ENCODE measurements at regions not wholly inside any gene's neighbourhood (a gene's known extent, or its start where the extent isn't known, plus 50 kb on each side); places are given as distances from the start of the nearest gene placed in this dataset.
A peak's percentile ranks its signal among the peaks of the same experiment; 100 is the strongest.

DNA sequence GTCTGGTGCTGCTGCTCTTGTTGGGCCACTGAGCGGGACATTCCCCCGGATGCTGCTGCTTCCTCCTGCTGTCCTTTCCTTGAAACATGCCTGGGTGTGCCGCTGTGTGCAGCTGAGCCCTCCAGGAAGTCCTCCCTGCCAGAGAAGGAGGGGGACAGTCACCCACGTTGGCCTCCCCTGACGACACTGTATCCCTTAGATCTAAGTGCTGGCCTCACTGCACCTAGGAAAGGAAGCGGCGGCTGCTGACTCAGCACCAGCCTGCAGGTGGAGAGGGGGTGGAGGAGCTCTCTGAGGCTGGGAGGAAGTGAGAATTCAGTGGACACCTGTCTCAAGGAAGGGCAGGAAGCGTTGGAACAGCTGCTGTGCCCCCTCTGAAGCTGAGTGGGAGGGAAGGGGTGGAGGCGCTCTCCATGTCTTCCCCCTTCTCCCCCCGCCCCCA is 239.8 kb downstream of the HAUS1 start:
- peak; percentile 7 to 26 for DNase-seq (ENCODE audit: low read depth in 1 of 2, low spot score in 1 of 2)

DNA sequence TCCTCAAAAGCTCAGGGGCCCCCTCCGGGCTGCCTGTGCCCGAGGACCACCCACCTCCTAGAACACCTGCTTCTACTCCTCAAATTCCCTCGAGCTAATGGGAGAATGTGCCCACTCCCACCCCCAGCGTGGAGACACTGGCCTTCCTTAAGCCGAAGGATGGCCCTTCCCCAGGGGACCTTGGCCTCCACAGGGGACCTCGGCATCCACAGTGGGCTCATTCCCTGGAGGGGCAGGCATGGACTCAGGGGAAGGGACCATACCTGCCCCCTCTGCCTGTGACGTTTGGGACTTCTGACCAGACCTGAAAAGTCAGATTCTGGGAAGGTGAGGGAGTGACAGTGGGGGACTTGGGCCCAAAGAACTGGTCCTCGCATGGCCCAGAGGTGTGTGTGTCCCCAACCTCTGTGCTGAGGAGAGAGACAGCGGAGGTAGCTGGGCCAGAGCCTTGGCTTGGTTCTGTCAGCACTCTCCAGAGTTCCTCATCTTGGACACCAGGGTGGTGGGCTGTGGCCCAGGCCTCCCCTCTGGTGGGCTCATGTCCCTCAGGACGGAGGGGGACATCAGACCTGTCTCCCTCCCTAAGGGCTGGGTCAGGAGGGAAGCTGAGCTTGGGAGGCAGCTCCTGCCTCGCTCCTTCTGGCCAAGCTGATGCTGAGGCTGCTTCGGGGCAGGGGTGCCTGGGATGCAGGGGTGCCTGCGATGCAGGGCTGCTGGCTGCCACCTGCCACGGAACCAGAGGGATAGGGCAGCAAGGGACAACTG is 240.4 kb downstream of the HAUS1 start:
- DNase-seq (ENCODE audit: low read depth in 1 of 2, low spot score in 1 of 2) = no peak

GRCh38 chr18:46345181-46345465 is 240.9 kb downstream of the HAUS1 start:
- DNase-seq (ENCODE audit: low read depth in 1 of 2, low spot score in 1 of 2) = no peak

DNA sequence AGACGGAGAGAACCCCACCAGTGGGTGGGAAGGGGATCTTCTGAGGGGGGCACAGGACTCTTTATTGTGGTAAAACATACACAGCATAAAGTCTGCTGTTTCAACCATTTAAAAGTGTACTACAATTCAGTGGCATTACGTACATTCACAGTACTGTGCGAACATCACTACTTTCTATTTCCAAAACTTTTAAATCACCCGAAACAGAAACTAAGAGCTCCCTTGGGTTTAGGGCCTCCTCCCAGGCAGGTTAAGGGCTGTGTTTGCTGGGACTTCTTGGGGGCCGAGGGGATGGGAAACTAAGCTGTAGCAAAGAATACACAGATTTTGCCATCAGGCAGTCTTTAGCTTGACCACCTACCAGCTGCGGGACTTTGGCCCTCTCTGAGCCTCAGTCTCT is 242.0 kb downstream of the HAUS1 start:
- DNase-seq (ENCODE audit: low read depth in 1 of 2, low spot score in 1 of 2) = no peak

DNA sequence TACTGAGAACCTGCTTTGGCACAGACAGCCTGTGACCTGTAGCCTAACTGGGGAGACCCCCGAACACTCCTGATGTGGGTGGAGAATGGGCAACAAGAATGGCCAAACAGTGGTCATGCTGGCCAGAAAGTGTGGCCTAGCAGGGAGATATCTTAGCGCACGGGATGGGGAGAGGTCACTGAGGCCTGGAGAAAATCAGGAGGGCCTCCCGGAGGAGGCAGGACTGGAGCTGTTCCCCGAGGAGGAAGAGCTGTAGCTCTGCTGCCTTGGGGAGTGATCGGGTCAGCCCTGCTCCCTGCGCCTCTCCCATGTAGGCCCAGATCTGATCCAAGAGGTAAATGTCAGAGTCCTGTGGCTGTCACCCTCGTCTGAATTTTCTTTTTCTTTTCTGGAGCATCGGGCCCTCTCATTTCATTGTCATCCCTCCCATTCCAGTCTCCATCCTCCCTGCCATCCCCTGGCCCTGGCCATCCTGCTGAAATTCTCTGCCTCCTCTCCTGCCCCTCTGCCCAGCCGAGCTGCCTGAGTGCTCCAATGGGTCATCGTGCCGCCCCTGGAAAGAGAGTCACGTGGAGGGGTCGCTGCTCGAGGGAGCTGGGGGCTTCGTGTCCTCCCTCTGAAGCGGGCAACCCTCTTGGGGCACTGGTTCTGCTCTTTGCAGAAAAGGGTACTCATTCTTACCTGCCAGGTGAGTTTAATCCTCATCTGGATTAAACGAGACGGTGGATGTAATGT is 242.9 kb downstream of the HAUS1 start:
- no peak for DNase-seq (ENCODE audit: low read depth in 1 of 2, low spot score in 1 of 2)

DNA sequence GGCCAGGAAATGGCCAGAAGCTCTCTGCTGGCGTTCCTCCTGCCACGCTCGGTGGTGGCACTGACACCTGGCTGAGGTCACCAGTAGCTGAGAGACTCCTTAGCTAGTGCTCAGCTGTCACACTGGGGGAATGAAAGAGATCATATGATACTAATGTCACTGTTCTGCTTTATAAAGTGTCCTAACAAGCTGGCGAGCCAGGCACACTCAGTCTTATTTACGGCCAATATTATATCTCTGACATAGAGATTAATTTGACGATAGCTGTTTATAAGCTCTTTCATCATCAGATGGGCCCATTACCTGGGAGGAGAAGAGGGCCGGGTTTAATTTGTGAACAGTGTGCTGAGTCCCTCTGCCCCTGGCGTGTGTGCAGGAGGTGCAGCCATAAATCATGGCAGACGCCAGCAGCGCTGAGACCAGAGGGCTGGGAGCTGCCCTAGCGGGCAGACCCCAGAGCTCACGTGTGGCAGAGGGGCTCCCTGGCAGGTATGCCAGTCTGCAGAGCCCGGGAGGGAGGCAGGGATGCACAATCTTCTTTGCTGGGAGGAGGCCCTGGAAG is 246.5 kb downstream of the HAUS1 start:
- no peak for DNase-seq (ENCODE audit: low read depth in 1 of 2, low spot score in 1 of 2)

- DNase-seq (ENCODE audit: low read depth in 1 of 2, low spot score in 1 of 2) = no peak
These were observed 248.5 kb downstream of the HAUS1 start for GRCh38 chr18:46352520-46353250.

- DNase-seq (ENCODE audit: low read depth in 1 of 2, low spot score in 1 of 2) = no peak
These were observed 249.3 kb downstream of the HAUS1 start for GRCh38 chr18:46353460-46353859.

DNA sequence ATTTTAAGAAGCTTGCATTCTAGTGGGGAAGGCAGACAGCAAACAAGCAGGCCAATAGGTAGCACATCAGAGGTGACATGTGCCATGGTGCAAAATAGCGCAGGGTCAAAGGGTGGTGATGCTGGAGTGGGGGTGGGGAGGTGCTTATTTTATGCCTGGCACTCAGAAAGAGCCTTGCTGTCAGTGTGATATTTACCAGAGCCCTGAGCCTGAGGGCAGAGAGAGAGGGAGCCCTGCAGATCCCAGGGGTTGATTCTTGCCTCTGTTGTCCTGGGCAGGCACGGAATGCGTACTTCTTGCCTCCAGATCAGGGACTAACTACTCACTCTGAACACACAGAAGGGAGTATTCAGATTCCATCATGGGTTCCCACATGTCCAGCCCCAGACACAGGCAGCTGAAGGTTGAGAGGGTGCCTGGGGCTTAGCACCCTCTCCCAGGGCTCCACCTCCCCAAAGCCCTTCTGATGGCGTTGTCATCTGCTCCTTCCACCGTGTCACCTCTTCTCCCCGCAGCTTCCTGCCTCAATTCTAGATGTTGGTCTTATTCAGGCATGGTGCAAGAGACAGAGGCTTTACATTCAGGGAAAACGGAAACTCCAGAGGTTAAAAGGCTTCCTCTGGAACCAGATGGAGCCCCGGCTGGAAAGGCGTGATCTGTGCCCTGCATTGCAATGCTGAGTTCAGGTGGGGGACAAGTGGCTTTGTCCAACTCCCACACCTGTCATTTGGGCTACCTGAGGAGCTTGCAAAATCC is 252.3 kb downstream of the HAUS1 start:
- no peak for DNase-seq (ENCODE audit: low read depth in 1 of 2, low spot score in 1 of 2)

DNA sequence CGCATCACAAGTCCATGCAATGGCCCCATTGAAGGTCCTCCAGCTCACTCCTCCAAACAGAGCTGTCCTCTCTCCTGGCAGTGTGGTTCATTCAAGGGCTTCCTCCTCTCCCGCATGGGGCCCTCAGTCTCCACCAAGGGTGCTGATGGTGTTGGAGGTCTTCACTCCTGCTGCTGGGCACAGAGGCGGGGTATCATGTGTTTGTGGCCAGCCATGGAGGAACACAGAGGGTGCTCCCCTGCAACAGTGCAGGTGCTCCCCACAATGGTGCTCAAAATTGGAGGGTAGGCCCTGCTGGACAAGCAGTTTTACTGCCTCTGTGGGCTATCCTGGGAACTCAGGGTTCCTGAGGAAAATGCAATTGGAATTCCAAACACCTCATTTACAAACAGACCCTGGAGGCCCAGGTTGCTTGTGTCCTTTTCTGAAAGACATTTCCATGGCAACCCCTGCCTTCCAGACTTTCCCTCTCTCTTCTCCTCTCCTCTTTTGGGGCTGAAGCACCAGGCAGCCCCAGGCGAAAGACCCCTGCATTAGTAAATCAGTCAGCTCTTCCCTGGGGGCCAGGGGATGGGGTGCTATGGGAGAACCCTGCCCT is 256.0 kb downstream of the HAUS1 start:
- no peak for DNase-seq (ENCODE audit: low read depth in 1 of 2, low spot score in 1 of 2)

- DNase-seq (ENCODE audit: low read depth in 1 of 2, low spot score in 1 of 2) = no peak
These were observed 256.7 kb downstream of the HAUS1 start for GRCh38 chr18:46360866-46361265.

GRCh38 chr18:46362533-46362932 is 258.3 kb downstream of the HAUS1 start:
- no peak for DNase-seq (ENCODE audit: low read depth in 1 of 2, low spot score in 1 of 2)

DNA sequence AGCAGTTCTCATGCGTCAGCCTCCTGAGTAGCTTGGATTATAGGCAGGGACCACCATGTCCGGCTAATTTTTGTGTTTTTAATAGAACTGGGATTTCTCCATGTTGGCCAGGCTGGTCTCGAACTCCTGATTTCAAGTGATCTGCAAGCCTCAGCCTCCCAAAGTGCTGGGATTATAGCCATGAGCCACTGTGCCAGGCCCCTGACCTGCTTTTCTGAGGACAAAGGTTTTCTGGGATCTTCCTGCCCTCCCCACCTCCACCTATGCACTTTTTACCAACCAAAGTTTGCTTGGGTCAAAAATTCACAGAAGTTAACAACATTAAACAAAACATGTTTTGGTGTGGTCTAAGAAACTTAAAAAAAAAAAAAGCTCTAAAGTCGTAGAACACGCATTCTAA is 259.9 kb downstream of the HAUS1 start:
- DNase-seq (ENCODE audit: low read depth in 1 of 2, low spot score in 1 of 2) = no peak

GRCh38 chr18:46366201-46366600 is 262.0 kb downstream of the HAUS1 start:
- DNase-seq (ENCODE audit: low read depth in 1 of 2, low spot score in 1 of 2) = no peak

DNA sequence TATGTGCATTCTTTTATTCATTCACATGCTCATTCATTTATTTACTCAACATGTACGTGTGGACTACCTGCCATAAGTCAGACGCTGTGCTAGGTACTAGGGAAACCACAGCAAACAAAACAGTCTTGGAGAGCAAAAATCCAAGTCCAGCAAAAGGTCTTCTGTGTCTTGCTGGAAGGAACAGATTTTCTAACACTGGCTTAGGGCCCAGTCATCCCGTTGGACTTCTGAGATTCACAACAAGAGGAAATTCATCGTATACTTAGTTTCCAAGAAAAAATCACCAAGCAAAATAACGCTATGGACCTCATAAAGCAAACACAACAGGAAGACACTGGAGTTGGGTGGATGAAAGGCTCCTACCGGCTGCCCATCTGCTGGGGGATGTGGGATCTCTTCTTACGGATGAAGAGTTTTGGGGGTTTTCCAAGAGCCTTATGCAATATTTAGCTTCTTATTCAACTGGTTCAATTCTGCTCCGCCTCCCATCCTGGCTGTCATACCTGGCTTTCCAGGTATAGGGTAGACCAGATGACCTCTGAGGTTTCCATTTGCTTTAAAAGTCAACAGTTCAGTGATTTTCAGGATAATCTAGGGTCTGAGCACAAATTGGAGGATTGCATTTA is 262.7 kb downstream of the HAUS1 start:
- DNase-seq (ENCODE audit: low read depth in 1 of 2, low spot score in 1 of 2) = no peak

DNA sequence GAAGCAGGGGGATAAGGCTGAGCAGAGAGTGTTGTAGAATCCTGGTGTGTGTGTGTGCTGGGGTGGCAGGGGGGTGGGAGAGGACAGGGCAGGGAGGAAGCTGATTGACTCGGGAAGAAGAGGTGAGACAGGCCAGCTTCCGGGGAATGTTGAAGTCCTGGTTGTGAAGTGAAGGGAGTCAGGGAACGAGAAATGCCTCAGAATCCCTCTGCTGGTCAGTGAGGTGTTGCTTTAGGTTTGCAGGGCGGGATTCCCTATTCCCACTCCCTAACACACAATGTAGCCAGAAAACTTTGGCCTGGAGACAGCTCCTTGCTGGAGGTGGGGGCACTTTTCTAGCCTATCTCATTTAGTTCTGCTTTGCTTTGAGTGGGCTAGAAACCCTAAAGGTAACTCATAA is 265.1 kb downstream of the HAUS1 start:
- no peak for DNase-seq (ENCODE audit: low read depth in 1 of 2, low spot score in 1 of 2)

GRCh38 chr18:46370898-46371297 is 266.7 kb downstream of the HAUS1 start:
- no peak for DNase-seq (ENCODE audit: low read depth in 1 of 2, low spot score in 1 of 2)

GRCh38 chr18:46372670-46373069 is 268.5 kb downstream of the HAUS1 start:
- DNase-seq (ENCODE audit: low read depth in 1 of 2, low spot score in 1 of 2) = no peak

GRCh38 chr18:46373131-46373530 is 268.9 kb downstream of the HAUS1 start:
- DNase-seq (ENCODE audit: low read depth in 1 of 2, low spot score in 1 of 2) = no peak

DNA sequence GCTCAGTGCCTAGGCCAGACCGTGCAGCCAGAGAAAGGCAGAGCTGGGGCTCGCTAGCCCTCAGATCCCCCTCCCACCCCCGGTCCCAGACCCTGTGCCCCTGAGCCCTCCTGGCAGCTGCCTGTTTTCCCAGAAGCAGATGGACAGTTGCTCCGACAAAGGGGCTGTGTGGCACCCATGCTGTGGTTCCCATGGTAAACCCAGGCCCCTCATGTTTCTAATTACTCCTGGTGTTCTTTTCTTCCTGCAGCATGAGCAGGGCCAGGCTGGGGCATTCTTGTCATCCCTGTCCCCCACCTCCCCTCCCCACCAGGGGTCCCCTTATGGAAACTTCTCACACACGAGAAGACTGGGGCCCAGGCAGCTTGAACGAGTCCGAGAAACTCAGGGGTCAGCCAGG is 269.6 kb downstream of the HAUS1 start:
- DNase-seq (ENCODE audit: low read depth in 1 of 2, low spot score in 1 of 2) = no peak

Data from activated T-helper 1 cell treated with anti-CD3 and anti-CD28 coated beads, Interleukin-2, amount 50 U/mL, for 16 hours (primary cell).